WTC11 (cell line): ENCODE measurements at regions not wholly inside any gene's neighbourhood (a gene's known extent, or its start where the extent isn't known, plus 50 kb on each side); places are given as distances from the start of the nearest gene placed in this dataset.

Experiments
- ATAC-seq: fragments of 200-7000 bp; cut with Tn5 transposase; 2 replicates; pipeline ENCODE4 v1.10.0; 2021; ENCODE audit warnings: mild to moderate bottlenecking, moderate library complexity
- CTCF ChIA-PET: fragments of 300-600 bp; sonication (Branson Sonifier 250); formaldehyde crosslinking; loops from one replicate; lab custom pipeline; 2021; ENCODE audit warnings: antibody characterized with exemption; lab: Charles Lee
- POLR2A ChIA-PET: fragments of 350-600 bp; sonication (Branson Sonifier 250); formaldehyde crosslinking; loops from one replicate; lab custom pipeline; 2021; ENCODE audit warnings: antibody characterized with exemption; lab: Charles Lee
- DNase-seq: peaks from one replicate; pipeline ENCODE4 v3.0.0; 2021; ENCODE audit warnings: low spot score
- H3K27ac Mint-ChIP-seq: 2 replicates; pipeline ENCODE4 v1.8.0; 2021; ENCODE audit warnings: mixed read lengths
- H3K27me3 Mint-ChIP-seq: 2 replicates; pipeline ENCODE4 v1.8.0; 2021; ENCODE audit warnings: low read depth, mild to moderate bottlenecking, moderate library complexity, mixed read lengths
- H3K36me3 Mint-ChIP-seq: 2 replicates; pipeline ENCODE4 v1.8.0; 2021; ENCODE audit warnings: mixed read lengths
- H3K4me1 Mint-ChIP-seq: 2 replicates; pipeline ENCODE4 v1.8.0; 2022; ENCODE audit warnings: mixed read lengths
- H3K4me3 Mint-ChIP-seq: 2 replicates; pipeline ENCODE4 v1.8.0; 2021; ENCODE audit warnings: mild to moderate bottlenecking, moderate library complexity, mixed read lengths
- H3K9me3 Mint-ChIP-seq: 2 replicates; pipeline ENCODE4 v1.8.0; 2021; ENCODE audit warnings: mixed read lengths
- ATF1 ChIP-seq: sonication (generic); formaldehyde crosslinking; IDR thresholded peaks from 2 replicates; pipeline ENCODE4 v1.8.1; 2023; ENCODE audit warnings: mild to moderate bottlenecking, moderate library complexity, missing genetic modification reagents
- CREM ChIP-seq: sonication (generic); formaldehyde crosslinking; IDR thresholded peaks from 2 replicates; pipeline ENCODE4 v1.8.1; 2022; ENCODE audit warnings: mild to moderate bottlenecking, missing genetic modification reagents, moderate library complexity
- FOXJ3 ChIP-seq: sonication (generic); formaldehyde crosslinking; IDR thresholded peaks from 2 replicates; pipeline ENCODE4 v1.9.0; 2021; ENCODE audit warnings: missing genetic modification reagents, mild to moderate bottlenecking, borderline replicate concordance
- FOXP1 ChIP-seq: sonication (generic); formaldehyde crosslinking; IDR thresholded peaks from 2 replicates; pipeline ENCODE4 v1.8.0; 2022; ENCODE audit warnings: missing genetic modification reagents, mild to moderate bottlenecking, moderate library complexity, borderline replicate concordance
- HMGXB4 ChIP-seq: sonication (generic); formaldehyde crosslinking; IDR thresholded peaks from 2 replicates; pipeline ENCODE4 v1.8.1; 2023; ENCODE audit warnings: mild to moderate bottlenecking, moderate library complexity, missing genetic modification reagents
- NFE2L1 ChIP-seq: sonication (generic); formaldehyde crosslinking; IDR thresholded peaks from 2 replicates; pipeline ENCODE4 v1.8.1; 2023; ENCODE audit warnings: missing genetic modification reagents
- OVOL2 ChIP-seq: fragments of 250-450 bp; sonication (Bioruptor Pico); IDR thresholded peaks from 2 replicates; pipeline ENCODE4 v1.9.0; 2021; ENCODE audit warnings: mild to moderate bottlenecking, borderline replicate concordance
- SOX15 ChIP-seq: fragments of 250-450 bp; sonication (Bioruptor Pico); IDR thresholded peaks from 2 replicates; pipeline ENCODE4 v1.9.0; 2021; ENCODE audit warnings: mild to moderate bottlenecking
- SP1 ChIP-seq: sonication (generic); formaldehyde crosslinking; conservative IDR thresholded peaks from 2 replicates; pipeline ENCODE4 v1.8.1; 2022; ENCODE audit warnings: missing genetic modification reagents
- ZNF416 ChIP-seq: fragments of 250-450 bp; sonication (Bioruptor Pico); IDR thresholded peaks from 2 replicates; pipeline ENCODE4 v1.9.0; 2021; ENCODE audit warnings: mild to moderate bottlenecking, inconsistent platforms
- ZSCAN18 ChIP-seq: fragments of 250-450 bp; sonication (Bioruptor Pico); IDR thresholded peaks from 2 replicates; pipeline ENCODE4 v2.1.2; 2022; ENCODE audit warnings: mild to moderate bottlenecking, moderate library complexity
- TF ChIP-seq, protein P1 (sequence below): sonication (generic); formaldehyde crosslinking; IDR thresholded peaks from 2 replicates; pipeline ENCODE4 v1.8.1; 2023; ENCODE audit warnings: mild to moderate bottlenecking, missing genetic modification reagents
- TF ChIP-seq, protein P2 (sequence below): sonication (generic); formaldehyde crosslinking; IDR thresholded peaks from 2 replicates; pipeline ENCODE4 v1.8.0; 2022; ENCODE audit warnings: mild to moderate bottlenecking, missing genetic modification reagents
- TF ChIP-seq, protein P3 (sequence below): fragments of 250-450 bp; sonication (Bioruptor Pico); conservative IDR thresholded peaks from 2 replicates; pipeline ENCODE4 v1.9.0; 2021; ENCODE audit warnings: mild to moderate bottlenecking
- TF ChIP-seq, protein P4 (sequence below): sonication (generic); formaldehyde crosslinking; IDR thresholded peaks from 2 replicates; pipeline ENCODE4 v1.8.1; 2023; ENCODE audit warnings: mild to moderate bottlenecking, missing genetic modification reagents, moderate library complexity
- TF ChIP-seq, protein P5 (sequence below): sonication (generic); formaldehyde crosslinking; IDR thresholded peaks from 2 replicates; pipeline ENCODE4 v1.8.0; 2022; ENCODE audit warnings: missing genetic modification reagents
- TF ChIP-seq, protein P6 (sequence below): sonication (generic); formaldehyde crosslinking; IDR thresholded peaks from 2 replicates; pipeline ENCODE4 v1.8.1; 2022; ENCODE audit warnings: missing genetic modification reagents, borderline replicate concordance

DNA sequence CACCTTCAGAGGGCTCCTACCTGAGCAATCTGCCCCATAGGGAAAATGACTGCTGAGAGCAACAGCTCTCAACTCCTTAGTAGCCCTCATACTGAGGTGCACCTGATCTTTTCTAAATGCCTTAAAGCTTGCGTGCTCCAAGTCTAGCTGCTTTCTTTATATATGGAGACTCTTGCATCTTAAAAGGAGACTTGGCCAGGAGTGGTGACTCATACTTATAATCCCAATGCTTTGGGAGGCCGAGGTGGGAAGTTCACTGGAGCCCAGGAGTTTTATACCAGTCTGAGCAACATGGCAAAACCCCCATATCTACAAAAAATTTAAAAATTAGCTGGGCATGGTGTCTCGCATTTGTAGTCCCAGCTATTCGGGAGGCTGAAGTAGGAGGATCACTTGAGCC is 78.1 kb upstream of the TRIM2 start:
- peaks cover 6% of the 10 kb centered on the region for H3K9me3 Mint-ChIP-seq
- H3K4me1 Mint-ChIP-seq = peaks cover 18% of the 10 kb centered on the region
- TF ChIP-seq OVOL2 (CRISPR knock-in tag) (no peak), ZNF416 (no peak), ATF1 (no peak), FOXJ3 (CRISPR knock-in tag) (no peak), HMGXB4 (CRISPR knock-in tag) (no peak), NFE2L1 (CRISPR knock-in tag) (no peak), ZSCAN18 (no peak), SOX15 (CRISPR knock-in tag) (no peak), CREM (no peak), SP1 (CRISPR knock-in tag) (no peak), FOXP1 (no peak)
- TF ChIP-seq, protein P1, sequence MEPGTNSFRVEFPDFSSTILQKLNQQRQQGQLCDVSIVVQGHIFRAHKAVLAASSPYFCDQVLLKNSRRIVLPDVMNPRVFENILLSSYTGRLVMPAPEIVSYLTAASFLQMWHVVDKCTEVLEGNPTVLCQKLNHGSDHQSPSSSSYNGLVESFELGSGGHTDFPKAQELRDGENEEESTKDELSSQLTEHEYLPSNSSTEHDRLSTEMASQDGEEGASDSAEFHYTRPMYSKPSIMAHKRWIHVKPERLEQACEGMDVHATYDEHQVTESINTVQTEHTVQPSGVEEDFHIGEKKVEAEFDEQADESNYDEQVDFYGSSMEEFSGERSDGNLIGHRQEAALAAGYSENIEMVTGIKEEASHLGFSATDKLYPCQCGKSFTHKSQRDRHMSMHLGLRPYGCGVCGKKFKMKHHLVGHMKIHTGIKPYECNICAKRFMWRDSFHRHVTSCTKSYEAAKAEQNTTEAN (CRISPR knock-in tag) = no peak
- TF ChIP-seq, protein P2, sequence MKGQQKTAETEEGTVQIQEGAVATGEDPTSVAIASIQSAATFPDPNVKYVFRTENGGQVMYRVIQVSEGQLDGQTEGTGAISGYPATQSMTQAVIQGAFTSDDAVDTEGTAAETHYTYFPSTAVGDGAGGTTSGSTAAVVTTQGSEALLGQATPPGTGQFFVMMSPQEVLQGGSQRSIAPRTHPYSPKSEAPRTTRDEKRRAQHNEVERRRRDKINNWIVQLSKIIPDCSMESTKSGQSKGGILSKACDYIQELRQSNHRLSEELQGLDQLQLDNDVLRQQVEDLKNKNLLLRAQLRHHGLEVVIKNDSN (CRISPR knock-in tag) = no peak
- TF ChIP-seq, protein P3, sequence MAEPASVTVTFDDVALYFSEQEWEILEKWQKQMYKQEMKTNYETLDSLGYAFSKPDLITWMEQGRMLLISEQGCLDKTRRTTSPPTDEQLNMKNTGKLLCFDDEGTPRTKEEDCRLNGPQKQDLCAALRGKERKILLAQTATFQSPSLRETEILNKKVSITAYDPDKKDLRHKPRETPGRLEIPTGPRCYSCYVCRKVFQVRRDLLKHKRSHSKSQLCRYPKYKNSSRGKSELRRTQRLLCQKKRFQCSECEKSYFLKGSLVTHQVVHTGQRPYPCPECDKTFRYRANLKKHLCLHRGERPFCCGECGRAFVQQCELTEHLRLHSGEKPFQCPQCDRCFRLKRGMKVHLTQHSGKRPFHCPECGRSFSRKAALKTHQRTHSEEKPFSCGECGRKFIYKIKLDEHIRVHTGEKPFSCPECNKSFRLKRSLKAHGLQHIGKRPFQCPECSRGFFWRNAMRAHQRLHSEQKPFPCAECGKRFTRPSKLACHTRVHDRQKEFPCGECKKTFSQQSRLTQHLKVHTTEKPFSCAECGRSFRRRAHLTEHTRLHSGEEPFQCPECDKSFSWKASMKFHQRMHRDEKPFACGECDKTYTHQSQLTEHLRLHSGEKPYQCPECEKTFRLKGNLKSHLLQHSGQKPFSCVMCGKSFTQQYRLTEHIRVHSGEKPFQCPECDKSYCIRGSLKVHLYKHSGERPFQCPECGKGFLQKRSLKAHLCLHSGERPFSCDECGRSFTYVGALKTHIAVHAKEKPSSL = no peak
- TF ChIP-seq, protein P4, sequence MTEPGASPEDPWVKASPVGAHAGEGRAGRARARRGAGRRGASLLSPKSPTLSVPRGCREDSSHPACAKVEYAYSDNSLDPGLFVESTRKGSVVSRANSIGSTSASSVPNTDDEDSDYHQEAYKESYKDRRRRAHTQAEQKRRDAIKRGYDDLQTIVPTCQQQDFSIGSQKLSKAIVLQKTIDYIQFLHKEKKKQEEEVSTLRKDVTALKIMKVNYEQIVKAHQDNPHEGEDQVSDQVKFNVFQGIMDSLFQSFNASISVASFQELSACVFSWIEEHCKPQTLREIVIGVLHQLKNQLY = no peak
- TF ChIP-seq, protein P5, sequence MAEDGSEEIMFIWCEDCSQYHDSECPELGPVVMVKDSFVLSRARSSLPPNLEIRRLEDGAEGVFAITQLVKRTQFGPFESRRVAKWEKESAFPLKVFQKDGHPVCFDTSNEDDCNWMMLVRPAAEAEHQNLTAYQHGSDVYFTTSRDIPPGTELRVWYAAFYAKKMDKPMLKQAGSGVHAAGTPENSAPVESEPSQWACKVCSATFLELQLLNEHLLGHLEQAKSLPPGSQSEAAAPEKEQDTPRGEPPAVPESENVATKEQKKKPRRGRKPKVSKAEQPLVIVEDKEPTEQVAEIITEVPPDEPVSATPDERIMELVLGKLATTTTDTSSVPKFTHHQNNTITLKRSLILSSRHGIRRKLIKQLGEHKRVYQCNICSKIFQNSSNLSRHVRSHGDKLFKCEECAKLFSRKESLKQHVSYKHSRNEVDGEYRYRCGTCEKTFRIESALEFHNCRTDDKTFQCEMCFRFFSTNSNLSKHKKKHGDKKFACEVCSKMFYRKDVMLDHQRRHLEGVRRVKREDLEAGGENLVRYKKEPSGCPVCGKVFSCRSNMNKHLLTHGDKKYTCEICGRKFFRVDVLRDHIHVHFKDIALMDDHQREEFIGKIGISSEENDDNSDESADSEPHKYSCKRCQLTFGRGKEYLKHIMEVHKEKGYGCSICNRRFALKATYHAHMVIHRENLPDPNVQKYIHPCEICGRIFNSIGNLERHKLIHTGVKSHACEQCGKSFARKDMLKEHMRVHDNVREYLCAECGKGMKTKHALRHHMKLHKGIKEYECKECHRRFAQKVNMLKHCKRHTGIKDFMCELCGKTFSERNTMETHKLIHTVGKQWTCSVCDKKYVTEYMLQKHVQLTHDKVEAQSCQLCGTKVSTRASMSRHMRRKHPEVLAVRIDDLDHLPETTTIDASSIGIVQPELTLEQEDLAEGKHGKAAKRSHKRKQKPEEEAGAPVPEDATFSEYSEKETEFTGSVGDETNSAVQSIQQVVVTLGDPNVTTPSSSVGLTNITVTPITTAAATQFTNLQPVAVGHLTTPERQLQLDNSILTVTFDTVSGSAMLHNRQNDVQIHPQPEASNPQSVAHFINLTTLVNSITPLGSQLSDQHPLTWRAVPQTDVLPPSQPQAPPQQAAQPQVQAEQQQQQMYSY (CRISPR knock-in tag) = no peak
- TF ChIP-seq, protein P6, sequence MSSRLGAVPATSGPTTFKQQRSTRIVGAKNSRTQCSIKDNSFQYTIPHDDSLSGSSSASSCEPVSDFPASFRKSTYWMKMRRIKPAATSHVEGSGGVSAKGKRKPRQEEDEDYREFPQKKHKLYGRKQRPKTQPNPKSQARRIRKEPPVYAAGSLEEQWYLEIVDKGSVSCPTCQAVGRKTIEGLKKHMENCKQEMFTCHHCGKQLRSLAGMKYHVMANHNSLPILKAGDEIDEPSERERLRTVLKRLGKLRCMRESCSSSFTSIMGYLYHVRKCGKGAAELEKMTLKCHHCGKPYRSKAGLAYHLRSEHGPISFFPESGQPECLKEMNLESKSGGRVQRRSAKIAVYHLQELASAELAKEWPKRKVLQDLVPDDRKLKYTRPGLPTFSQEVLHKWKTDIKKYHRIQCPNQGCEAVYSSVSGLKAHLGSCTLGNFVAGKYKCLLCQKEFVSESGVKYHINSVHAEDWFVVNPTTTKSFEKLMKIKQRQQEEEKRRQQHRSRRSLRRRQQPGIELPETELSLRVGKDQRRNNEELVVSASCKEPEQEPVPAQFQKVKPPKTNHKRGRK = no peak
- H3K27ac Mint-ChIP-seq = no peak overlapping the region
- ATAC-seq (no peak), DNase-seq (no peak)
- peaks cover 5% of the 10 kb centered on the region; the same call in 1 of the 2 replicates for H3K36me3 Mint-ChIP-seq
- H3K4me3 Mint-ChIP-seq = no peak overlapping the region
- ChIA-PET POLR2A (interaction anchor here (2.1 kb wide), 1 partner anchor 347 kb away, joined by 5 read pairs; the partner anchor contains the start of gene TIGD4), CTCF (interaction anchor here (1.1 to 4.4 kb wide), 16 partner anchors 8 to 625 kb away, joined by 3 to 94 read pairs (median 8); partner anchors contain the start of genes ARFIP1, FHDC1 and TIGD4)
- H3K27me3 Mint-ChIP-seq = peaks cover 2% of the 10 kb centered on the region; the same call in 1 of the 2 replicates
